Aorta (tissue), 5 donors: ENCODE measurements at regions not wholly inside any gene's neighbourhood (a gene's known extent, or its start where the extent isn't known, plus 50 kb on each side); places are given as distances from the start of the nearest gene placed in this dataset.
"Not testable (repeated sequence)": the region's sequence is repeated elsewhere in the genome, so short reads cannot be mapped to it uniquely, and the experiment has no call there.

Source experiments
- ATAC-seq: fragments of 200-7000 bp; cut with Tn5 transposase; one replicate; pipeline ENCODE4 v1.9.1; 2022; ENCODE audit warnings: moderate library complexity; ENCODE audit not compliant: low FRiP score
- DNase-seq, 2 donors: peaks; one replicate each; pipeline ENCODE4 v3.0.0-alpha.2; 2020
- H3K27ac ChIP-seq, 2 donors: one replicate each; pipeline ENCODE4 v1.5.1; 2013; ENCODE audit warnings: low read length in 2 of 2, mild to moderate bottlenecking in 2 of 2, moderate library complexity in 2 of 2, control low read depth in 1 of 2, inconsistent platforms in 1 of 2, low read depth in 1 of 2
- H3K27me3 ChIP-seq, 2 donors: one replicate each; pipeline ENCODE4 v1.6.1; 2013; ENCODE audit warnings: control low read depth in 1 of 2, low read length in 1 of 2, mild to moderate bottlenecking in 1 of 2, moderate library complexity in 1 of 2; ENCODE audit not compliant: insufficient read depth in 2 of 2, control insufficient read depth in 1 of 2
- H3K36me3 ChIP-seq, 2 donors: one replicate each; pipeline ENCODE4 v1.6.1; 2013; ENCODE audit warnings: control low read depth in 1 of 2, low read length in 1 of 2, mild to moderate bottlenecking in 1 of 2; ENCODE audit not compliant: insufficient read depth in 2 of 2, control insufficient read depth in 1 of 2
- H3K4me1 ChIP-seq, 2 donors: one replicate each; pipeline ENCODE4 v1.6.1; 2013; ENCODE audit warnings: low read length in 2 of 2, control low read depth in 1 of 2, mild to moderate bottlenecking in 1 of 2, moderate library complexity in 1 of 2; ENCODE audit not compliant: insufficient read depth in 2 of 2, control insufficient read depth in 1 of 2
- H3K4me3 ChIP-seq, 2 donors: one replicate each; pipeline ENCODE4 v1.5.1; 2013; ENCODE audit warnings: low read length in 2 of 2, control low read depth in 1 of 2, mild to moderate bottlenecking in 1 of 2
- H3K9me3 ChIP-seq: one replicate; pipeline ENCODE4 v1.6.1; 2013; ENCODE audit warnings: mild to moderate bottlenecking, low read length; ENCODE audit not compliant: control insufficient read depth
- WGBS, 2 donors: extraction: QIAGEN DNeasy Blood & Tissue Kit; methylation state at CpG; one replicate each; pipeline ENCODE4 v1.1.7; 2013; 5-methylcytosine and 5-hydroxymethylcytosine counted together
- intact Hi-C, 2 donors: fragments of 100-400 bp; cut with DNase I; formaldehyde crosslinking; loops; one replicate each; pipeline versions ENCODE4 v1.14.2 to v1.15.0; 2022
- donor health status: healthy with polysubstance abuse.
- donor health status: Bipolar disorder and iron deficiency.
- donor health status: DM: no; HTN: no; CAD: no.
- donor health status: DM: no; HTN: no; CAD: no.
- donor health status: DM: yes; HTN: yes; CAD: no.

DNA sequence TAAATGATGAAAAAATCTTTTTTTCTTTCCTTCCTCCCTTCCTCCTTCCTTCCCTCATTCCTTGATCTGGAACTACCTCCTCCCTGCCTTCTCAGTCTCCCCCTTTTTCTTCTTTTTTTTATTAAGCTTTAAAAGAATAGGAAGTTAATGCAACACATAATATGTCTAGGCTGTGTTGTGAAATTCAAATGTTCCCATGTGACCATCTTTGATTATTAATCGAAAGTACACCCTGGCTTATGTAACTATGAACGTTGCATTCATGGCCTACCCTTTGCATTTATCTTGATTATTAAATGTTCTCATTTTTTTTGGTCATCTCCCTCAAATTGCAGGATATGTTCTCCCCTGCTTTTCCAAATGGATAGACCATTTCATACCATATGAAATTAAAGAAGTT lies 376.0 kb downstream of the DSEL start:
- Histone ChIP-seq H3K4me3 (no peak overlapping the region), H3K27me3 (no peaks in the 10 kb centered on the region), H3K27ac (no peak overlapping the region), H3K36me3 (no peaks in the 10 kb centered on the region), H3K4me1 (no peaks in the 10 kb centered on the region), H3K9me3 (no peaks in the 10 kb centered on the region)
- intact Hi-C loops, result no loop called here
- no peak for DNase-seq
- 86 to 91% methylated on average over 2 of the region's 2 CpGs for WGBS, 2 donors
- no peak for ATAC-seq

DNA sequence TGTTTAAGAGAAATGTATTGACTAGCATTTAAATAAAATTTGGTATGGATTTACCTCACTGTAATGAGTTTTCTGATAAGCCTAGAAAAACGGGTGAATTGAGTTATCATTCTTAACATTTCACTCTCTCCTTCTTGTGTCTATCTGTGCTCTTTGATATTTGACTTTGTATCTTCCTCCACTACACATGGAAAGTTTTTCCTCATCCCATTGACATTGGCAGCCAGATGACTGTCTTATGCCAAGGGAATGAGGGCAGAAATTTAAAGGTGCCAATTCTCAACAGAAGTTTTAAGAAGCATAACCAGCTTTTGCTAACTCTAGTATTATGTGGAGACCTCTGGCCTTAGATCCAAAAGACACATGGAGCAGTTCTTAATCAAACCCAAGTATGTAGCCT lies 376.6 kb downstream of the DSEL start:
- Histone ChIP-seq H3K27ac (no peak overlapping the region), H3K4me3 (no peak overlapping the region), H3K9me3 (no peaks in the 10 kb centered on the region), H3K36me3 (no peaks in the 10 kb centered on the region), H3K27me3 (no peaks in the 10 kb centered on the region), H3K4me1 (no peaks in the 10 kb centered on the region)
- DNase-seq (no peak), ATAC-seq (no peak)
- WGBS, 2 donors, result 21 to 27% methylated on average over 1 of the region's 1 CpG
- intact Hi-C loops, result no loop called here

DNA sequence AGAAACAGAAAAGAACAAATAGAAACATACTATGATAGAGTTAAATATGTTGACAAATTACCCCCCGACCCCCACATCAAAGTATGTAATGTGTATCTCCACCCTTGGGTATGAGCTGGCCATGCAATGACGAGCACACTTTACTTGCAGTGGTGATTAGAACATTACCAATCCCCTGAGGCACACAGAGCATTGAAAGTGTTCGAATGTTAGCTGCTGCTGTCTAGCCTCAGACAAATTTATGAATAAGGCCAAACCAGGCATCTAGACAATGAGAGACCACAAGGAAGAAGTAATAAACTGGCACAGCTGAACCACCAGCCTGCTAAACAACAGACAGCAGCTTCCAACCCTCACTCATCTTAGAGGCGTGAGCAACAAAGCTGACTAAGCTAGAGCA lies 380.5 kb downstream of the DSEL start:
- H3K27me3 ChIP-seq, result no peaks in the 10 kb centered on the region
- H3K9me3 ChIP-seq, result no peaks in the 10 kb centered on the region
- H3K4me3 ChIP-seq, result no peak overlapping the region
- no peaks in the 10 kb centered on the region for H3K4me1 ChIP-seq
- H3K27ac ChIP-seq, result no peak overlapping the region
- ATAC-seq, result no peak
- DNase-seq, result no peak
- WGBS, 2 donors, result 47 to 58% methylated on average over 4 of the region's 4 CpGs
- intact Hi-C loops, result no loop called here
- no peaks in the 10 kb centered on the region for H3K36me3 ChIP-seq

DNA sequence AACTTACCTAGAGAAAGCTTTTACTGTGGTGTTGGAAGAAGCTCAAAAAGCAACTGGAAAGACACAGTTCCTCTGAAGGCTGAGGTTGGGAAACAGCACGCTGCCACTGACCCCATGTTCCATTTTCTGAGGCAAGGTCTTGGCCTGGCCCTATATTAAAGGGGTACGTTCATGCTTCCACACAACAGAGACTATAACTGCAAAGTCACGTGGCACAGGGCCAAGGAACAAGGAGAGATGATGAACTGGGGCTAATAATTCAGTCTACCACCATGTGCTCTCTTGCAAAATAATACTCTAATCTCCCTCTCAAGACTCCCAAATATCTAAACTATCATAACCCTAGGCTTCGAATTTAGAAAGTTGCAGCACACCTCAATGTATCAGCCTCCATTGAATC lies 381.6 kb downstream of the DSEL start:
- Histone ChIP-seq H3K27ac (no peak overlapping the region), H3K4me3 (no peak overlapping the region), H3K4me1 (no peaks in the 10 kb centered on the region), H3K36me3 (no peaks in the 10 kb centered on the region), H3K9me3 (no peaks in the 10 kb centered on the region), H3K27me3 (no peaks in the 10 kb centered on the region)
- 74 to 76% methylated on average over 4 of the region's 4 CpGs for WGBS, 2 donors
- ATAC-seq (no peak), DNase-seq (no peak)
- intact Hi-C loops, result no loop called here

DNA sequence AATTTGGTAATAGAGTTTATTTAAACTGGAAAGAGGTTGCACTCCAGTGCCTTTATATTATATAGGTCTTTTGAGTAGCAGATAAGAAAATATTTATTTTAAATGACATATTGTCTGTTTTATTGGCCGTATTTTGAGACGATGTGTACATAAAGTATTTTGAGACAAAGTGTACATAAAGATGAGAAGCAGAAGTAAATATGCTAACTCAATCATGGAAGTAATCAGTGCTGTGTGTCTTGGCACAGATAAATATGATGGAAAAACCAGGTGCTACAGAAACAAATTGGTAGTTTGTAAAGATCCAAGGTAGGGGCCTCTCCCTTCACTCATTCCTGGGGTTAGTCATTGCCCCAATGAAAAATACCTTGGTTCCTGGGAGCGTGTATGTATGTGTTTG lies 382.9 kb downstream of the DSEL start:
- Histone ChIP-seq H3K4me3 (no peak overlapping the region), H3K27ac (no peak overlapping the region), H3K4me1 (no peaks in the 10 kb centered on the region), H3K27me3 (no peaks in the 10 kb centered on the region), H3K9me3 (no peaks in the 10 kb centered on the region), H3K36me3 (no peaks in the 10 kb centered on the region)
- ATAC-seq, result no peak
- intact Hi-C loops, result no loop called here
- DNase-seq, result no peak
- 52 to 58% methylated on average over 3 of the region's 3 CpGs for WGBS, 2 donors

DNA sequence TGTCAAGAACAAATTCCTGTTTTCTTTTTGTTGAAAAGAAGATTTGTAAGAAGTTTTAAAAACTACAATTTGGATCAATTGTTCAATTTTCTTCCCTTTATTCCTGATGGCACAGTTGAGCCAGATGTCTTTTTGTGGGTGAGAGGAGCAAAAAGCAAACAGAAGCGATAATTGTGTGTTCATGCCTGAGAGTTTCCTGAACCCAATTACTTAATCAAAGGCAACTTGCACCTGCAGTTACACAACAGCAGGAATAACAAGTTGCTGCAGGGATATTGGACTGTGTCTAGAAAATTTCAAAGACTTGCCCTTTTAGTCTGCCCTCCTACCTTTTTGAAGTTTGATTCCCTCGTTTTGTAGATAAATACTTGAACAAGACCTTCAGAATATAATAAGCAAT lies 383.6 kb downstream of the DSEL start:
- Histone ChIP-seq H3K27me3 (no peaks in the 10 kb centered on the region), H3K36me3 (no peaks in the 10 kb centered on the region), H3K4me3 (no peak overlapping the region), H3K9me3 (no peaks in the 10 kb centered on the region), H3K27ac (no peak overlapping the region), H3K4me1 (no peaks in the 10 kb centered on the region)
- DNase-seq, result no peak
- 70 to 77% methylated on average over 2 of the region's 2 CpGs for WGBS, 2 donors
- no peak for ATAC-seq
- intact Hi-C loops, result no loop called here

DNA sequence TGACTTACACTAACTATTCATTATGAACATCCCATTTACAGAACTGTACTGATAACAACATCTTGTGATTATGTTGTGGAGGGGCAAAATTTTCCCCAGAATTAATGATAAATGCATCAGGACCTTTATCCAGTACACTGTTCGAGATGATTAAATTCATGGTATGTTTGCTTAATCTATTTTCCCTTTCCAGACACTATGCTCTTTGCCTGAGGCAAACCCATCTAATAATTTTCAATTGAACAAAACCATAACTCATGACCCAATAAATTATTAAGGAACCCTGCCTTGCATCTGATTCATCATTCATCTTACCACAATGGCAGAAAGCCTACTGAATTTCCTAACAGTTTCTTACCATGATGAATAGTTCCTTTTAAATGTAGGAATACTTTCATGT lies 385.0 kb downstream of the DSEL start:
- intact Hi-C loops, result no loop called here
- Histone ChIP-seq H3K27ac (no peak overlapping the region), H3K9me3 (no peaks in the 10 kb centered on the region), H3K4me3 (no peak overlapping the region), H3K27me3 (no peaks in the 10 kb centered on the region), H3K4me1 (no peaks in the 10 kb centered on the region), H3K36me3 (no peaks in the 10 kb centered on the region)
- ATAC-seq (no peak), DNase-seq (no peak)
- 61 to 75% methylated on average over 1 of the region's 1 CpG for WGBS, 2 donors

DNA sequence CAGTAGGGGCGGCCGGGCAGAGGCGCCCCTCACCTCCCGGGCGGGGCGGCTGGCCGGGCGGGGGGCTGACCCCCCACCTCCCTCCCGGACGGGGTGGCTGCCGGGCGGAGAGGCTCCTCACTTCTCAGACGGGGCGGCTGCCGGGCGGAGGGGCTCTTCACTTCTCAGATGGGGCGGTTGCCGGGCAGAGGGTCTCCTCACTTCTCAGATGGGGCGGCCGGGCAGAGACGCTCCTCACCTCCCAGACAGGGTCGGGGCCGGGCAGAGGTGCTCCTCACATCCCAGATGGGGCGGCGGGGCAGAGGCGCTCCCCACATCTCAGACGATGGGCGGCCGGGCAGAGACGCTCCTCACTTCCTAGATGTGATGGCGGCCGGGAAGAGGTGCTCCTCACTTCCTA lies 389.8 kb downstream of the DSEL start:
- H3K4me3 ChIP-seq, intact Hi-C loops, DNase-seq, H3K36me3 ChIP-seq, H3K27ac ChIP-seq, H3K9me3 ChIP-seq, ATAC-seq, H3K27me3 ChIP-seq, H3K4me1 ChIP-seq: not testable (repeated sequence)
- WGBS, 2 donors, result 94 to 97% methylated on average over 10 to 28 of the region's 32 CpGs

DNA sequence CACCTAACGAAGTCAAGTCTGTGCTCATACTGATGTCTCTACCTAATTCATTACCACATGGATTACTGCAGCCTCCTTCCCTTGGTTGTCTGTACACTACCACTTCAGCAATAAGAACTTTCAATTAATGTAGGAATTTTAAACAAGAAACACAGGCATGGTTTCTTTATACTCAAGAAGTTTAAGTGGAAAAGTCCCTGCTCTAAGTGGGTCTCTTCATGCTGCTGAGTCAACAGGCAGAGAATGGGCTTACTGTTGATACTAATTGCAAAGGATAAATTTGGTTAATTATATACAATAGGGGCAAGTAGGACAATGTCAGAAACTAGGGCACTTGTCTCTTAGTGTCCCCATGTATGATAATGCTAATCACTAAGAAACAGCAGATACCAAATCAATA lies 392.6 kb downstream of the DSEL start:
- ATAC-seq (no peak), DNase-seq (no peak)
- Histone ChIP-seq H3K9me3 (no peaks in the 10 kb centered on the region), H3K27me3 (no peaks in the 10 kb centered on the region), H3K27ac (no peak overlapping the region), H3K36me3 (no peaks in the 10 kb centered on the region), H3K4me3 (no peak overlapping the region), H3K4me1 (no peaks in the 10 kb centered on the region)
- 94 to 96% methylated on average over 1 of the region's 1 CpG for WGBS, 2 donors
- intact Hi-C loops, result no loop called here

DNA sequence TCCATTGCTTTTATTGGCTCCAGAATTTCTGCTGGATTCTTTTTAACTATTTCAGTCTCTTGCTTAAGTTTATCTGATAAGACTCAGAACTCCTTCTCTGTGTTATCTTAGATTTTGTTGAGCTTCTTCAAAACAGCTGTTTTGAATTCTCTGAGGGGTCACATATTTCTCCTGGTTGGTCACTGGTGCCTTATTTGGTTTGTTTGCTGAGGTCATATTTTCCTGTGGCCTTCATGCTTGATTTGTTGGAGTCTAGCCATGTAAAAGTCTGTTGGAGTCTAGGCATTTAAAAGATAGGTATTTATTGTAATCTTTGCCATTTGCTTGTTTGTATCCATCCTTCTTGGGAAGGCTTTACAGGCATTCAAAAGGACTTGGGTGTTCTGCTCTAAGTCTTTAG lies 398.7 kb downstream of the DSEL start:
- Histone ChIP-seq H3K4me3 (no peak overlapping the region), H3K27me3 (no peaks in the 10 kb centered on the region), H3K4me1 (no peaks in the 10 kb centered on the region), H3K27ac (no peak overlapping the region), H3K36me3 (no peaks in the 10 kb centered on the region), H3K9me3 (no peaks in the 10 kb centered on the region)
- intact Hi-C loops, result no loop called here
- ATAC-seq (no peak), DNase-seq (no peak)
